Activated naive CD8-positive, alpha-beta T cell treated with anti-CD3 and anti-CD28 coated beads, Interleukin-2, amount 50 U/mL, for 16 hours (primary cell): ENCODE measurements at regions not wholly inside any gene's neighbourhood (a gene's known extent, or its start where the extent isn't known, plus 50 kb on each side); places are given as distances from the start of the nearest gene placed in this dataset.
"Not testable (repeated sequence)": the region's sequence is repeated elsewhere in the genome, so short reads cannot be mapped to it uniquely, and the experiment has no call there.

ENCODE experiments used
- DNase-seq: peaks from one replicate; pipeline ENCODE4 v3.0.0-alpha.2; 2020; ENCODE audit warnings: low read depth, low spot score

GRCh38 chr2:48043746-48044145 lies 137.4 kb upstream of the FBXO11 start:
- DNase-seq, result no peak

- DNase-seq, result no peak
These were observed 139.3 kb upstream of the FBXO11 start for GRCh38 chr2:48045613-48046012.

GRCh38 chr2:48048476-48049171 lies 142.3 kb upstream of the FBXO11 start:
- DNase-seq, result no peak

DNA sequence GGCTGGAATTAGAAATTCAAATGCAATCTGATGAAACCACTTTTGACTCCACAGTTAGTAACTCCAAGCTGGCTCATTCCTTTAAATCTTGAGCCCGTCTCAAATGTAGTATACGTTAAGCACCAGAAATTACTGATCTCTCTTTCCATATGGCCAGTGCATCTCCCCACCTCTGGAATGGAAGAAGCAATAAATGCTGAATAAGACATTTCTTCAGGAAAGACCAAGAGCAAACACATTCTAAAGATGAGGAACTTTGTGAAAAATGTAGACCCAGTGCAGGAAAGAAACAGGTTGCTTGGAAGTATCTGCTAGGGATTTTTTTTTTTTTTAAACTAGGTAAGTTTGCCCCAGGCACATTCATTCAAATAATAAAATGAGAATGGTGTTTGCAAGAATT lies 143.1 kb upstream of the FBXO11 start:
- DNase-seq, result no peak

DNA sequence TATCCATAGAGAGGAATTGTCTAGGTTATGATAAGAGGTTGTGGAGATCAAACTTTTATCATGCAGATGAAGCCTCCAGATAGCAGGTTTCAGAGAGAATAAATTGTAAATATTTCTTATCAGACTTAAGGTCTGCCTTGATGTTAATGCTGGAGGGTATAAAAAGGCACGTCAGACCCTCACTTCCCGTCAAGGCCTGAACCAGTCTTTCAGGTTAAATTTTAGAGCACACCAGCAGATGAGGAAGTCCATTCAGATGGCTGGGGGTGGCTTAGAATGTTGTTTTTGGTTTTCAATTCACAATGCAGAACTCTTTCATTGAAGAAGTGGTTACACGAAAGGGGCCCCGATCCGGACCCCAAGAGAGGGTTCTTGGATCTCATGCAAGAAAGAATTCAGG lies 144.4 kb upstream of the FBXO11 start:
- no peak for DNase-seq

- no peak for DNase-seq
These were observed 153.7 kb upstream of the FBXO11 start for GRCh38 chr2:48059975-48060374.

- not testable (repeated sequence) for DNase-seq
These were observed 155.4 kb upstream of the FBXO11 start for GRCh38 chr2:48061656-48062055.

DNA sequence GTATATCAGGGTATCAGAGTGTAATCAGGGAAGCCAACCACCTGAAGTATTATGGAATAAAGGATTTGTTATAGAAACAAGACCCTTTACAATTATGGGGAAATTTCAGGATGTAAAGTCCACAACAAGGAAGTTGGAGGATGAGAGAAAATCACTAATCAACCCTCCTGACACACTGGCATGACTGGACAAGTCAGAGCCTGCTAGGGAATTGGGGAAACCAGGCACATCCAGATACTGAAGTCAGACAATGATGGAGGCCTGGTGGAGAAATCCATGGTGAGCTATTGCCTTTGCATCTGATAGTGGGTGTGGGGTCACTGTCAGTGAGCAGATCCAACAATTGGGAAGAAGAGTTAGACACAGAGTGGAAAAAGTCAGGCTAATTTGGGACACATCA lies 158.8 kb upstream of the FBXO11 start:
- DNase-seq, result no peak

DNA sequence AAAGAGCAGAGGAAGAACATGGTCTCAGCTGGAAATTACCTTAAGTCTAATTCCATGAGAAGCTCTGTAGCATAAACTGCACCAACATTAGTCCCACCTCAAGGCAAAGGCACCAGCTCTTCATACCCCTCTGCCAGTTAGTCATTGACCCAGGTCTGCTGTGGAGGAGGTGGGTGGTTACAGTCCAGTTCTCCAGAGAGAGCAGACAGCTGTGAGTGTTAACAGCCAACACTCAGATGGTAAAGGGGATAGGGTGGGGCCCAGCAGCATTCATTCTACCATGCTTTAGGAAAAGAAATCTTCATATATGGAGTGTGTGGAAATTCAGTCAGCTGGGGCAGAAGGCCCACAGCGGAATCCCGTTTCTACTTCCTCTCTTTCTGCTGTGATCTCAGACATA lies 159.7 kb upstream of the FBXO11 start:
- DNase-seq, result no peak

GRCh38 chr2:48069769-48070168 lies 163.5 kb upstream of the FBXO11 start:
- no peak for DNase-seq

- no peak for DNase-seq
These were observed 164.1 kb upstream of the FBXO11 start for GRCh38 chr2:48070415-48070814.

GRCh38 chr2:48072583-48072982 lies 166.3 kb upstream of the FBXO11 start:
- DNase-seq, result no peak

DNA sequence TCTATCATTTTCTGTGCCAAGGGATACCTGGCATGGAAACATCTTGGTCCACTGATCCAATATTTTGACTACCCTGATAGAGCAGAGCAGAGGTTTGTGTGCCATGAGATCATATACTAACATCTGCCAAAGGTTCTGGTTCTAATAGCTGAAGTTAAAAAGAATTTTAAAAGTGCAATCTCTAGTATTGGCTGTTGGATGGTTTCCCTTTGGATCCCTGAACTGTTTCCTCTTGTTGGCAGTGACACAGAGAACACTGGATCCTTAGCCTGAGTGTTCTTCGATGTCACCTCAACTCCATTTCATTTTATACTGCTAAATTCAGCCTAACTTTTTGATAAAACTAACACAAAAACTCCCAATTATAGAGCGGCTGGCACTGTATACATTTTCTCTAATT lies 169.3 kb upstream of the FBXO11 start:
- DNase-seq, result no peak

- DNase-seq, result no peak
These were observed 174.4 kb upstream of the FBXO11 start for GRCh38 chr2:48080534-48081316.

DNA sequence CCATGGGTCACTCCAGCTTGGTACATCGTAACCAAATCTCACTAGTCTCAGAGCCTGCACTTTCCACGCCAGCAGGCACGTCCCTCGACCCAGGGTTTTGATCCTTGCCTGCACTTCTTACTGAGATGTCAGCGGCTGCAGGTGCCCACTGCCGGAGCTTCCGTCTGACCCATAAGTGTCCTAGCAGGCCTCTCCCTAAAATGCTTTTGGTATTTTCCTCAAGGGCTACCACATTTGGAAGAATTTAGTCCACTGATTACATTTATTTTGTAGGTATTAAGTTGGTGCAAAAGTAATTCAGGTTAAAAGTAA lies 175.0 kb upstream of the FBXO11 start:
- DNase-seq, result no peak

DNA sequence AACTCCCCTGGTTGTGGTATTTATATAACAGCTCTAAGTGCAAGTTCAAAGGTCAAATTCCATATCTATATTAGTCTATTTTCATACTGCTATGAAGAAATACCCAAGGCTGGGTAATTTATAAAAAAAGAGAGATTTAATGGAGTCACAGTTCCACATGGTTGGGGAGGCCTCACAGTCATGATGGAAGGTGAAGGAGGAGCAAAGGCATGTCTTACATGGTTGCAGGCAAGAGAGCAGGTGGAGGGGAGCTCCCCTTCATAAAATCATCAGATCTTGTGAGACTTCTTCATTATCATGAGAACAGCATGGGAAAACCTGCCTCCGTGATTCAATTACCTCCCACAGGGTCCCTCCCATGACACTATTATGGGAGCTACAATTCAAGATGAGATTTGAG lies 179.6 kb upstream of the FBXO11 start:
- no peak for DNase-seq

- no peak for DNase-seq
These were observed 182.7 kb upstream of the FBXO11 start for GRCh38 chr2:48088994-48089393.

- DNase-seq, result no peak
These were observed 183.3 kb upstream of the FBXO11 start for GRCh38 chr2:48089644-48090043.

GRCh38 chr2:48092846-48093803 lies 186.8 kb upstream of the FBXO11 start:
- no peak for DNase-seq

GRCh38 chr2:48096765-48097164 lies 190.5 kb upstream of the FBXO11 start:
- DNase-seq, result not testable (repeated sequence)

- no peak for DNase-seq
These were observed 192.2 kb upstream of the FBXO11 start for GRCh38 chr2:48098539-48098938.

- DNase-seq, result no peak
These were observed 198.1 kb upstream of the FBXO11 start for GRCh38 chr2:48104418-48104817.
